Astrocyte of the spinal cord (primary cell): ENCODE measurements at regions not wholly inside any gene's neighbourhood (a gene's known extent, or its start where the extent isn't known, plus 50 kb on each side); places are given as distances from the start of the nearest gene placed in this dataset.
"Not testable (repeated sequence)": the region's sequence is repeated elsewhere in the genome, so short reads cannot be mapped to it uniquely, and the experiment has no call there.

Experiments
- DNase-seq: peaks from one replicate; pipeline ENCODE4 v3.0.0; 2011; ENCODE audit warnings: low read depth, low spot score
- H3K4me3 ChIP-seq: 2 replicates; pipeline ENCODE4 v1.5.1; 2011; ENCODE audit warnings: low read depth, mild to moderate bottlenecking, low read length, moderate library complexity
- CTCF ChIP-seq: IDR thresholded peaks from 2 replicates; pipeline ENCODE4 v1.5.1; 2012; ENCODE audit warnings: low read depth, mild to moderate bottlenecking, low read length, inconsistent platforms
- in situ Hi-C: cut with HindIII; loops from 2 replicates; pipeline ENCODE4 v1.10.0; 2017; ENCODE audit warnings: low sequenced_read_pairs

GRCh38 chr3:153640689-153641665, 479.0 kb downstream of the RAP2B start:
- in situ Hi-C loops = no loop called here
- no peak for TF ChIP-seq CTCF
- DNase-seq = no peak
- no peak overlapping the region for H3K4me3 ChIP-seq

- in situ Hi-C loops, DNase-seq, H3K4me3 ChIP-seq: not testable (repeated sequence)
Measured at GRCh38 chr3:153642576-153642975, 478.6 kb upstream of the ARHGEF26 start.

- in situ Hi-C loops, DNase-seq, H3K4me3 ChIP-seq: not testable (repeated sequence)
Measured at GRCh38 chr3:153643471-153643870, 477.7 kb upstream of the ARHGEF26 start.

GRCh38 chr3:153649286-153649839, 471.8 kb upstream of the ARHGEF26 start:
- TF ChIP-seq CTCF = no peak
- no peak for DNase-seq
- no peak overlapping the region for H3K4me3 ChIP-seq
- in situ Hi-C loops = no loop called here

- in situ Hi-C loops = no loop called here
- no peak for TF ChIP-seq CTCF
- H3K4me3 ChIP-seq = no peak overlapping the region
- DNase-seq = no peak
Measured at GRCh38 chr3:153652076-153652475, 469.1 kb upstream of the ARHGEF26 start.

- DNase-seq = no peak
- H3K4me3 ChIP-seq = no peak overlapping the region
- no peak for TF ChIP-seq CTCF
- in situ Hi-C loops = no loop called here
Measured at GRCh38 chr3:153657046-153657445, 464.1 kb upstream of the ARHGEF26 start.

- no peak for DNase-seq
- no peak for TF ChIP-seq CTCF
- H3K4me3 ChIP-seq = no peak overlapping the region
- in situ Hi-C loops = no loop called here
Measured at GRCh38 chr3:153657461-153657860, 463.7 kb upstream of the ARHGEF26 start.
